H9 (cell line): ENCODE measurements at regions not wholly inside any gene's neighbourhood (a gene's known extent, or its start where the extent isn't known, plus 50 kb on each side); places are given as distances from the start of the nearest gene placed in this dataset.

Experiments
- DNase-seq: peaks from one replicate; pipeline ENCODE4 v3.0.0-alpha.2; 2017
- H2AFZ ChIP-seq: one replicate; pipeline ENCODE4 v1.6.1; 2013; ENCODE audit warnings: mild to moderate bottlenecking, low read length, control low read depth, moderate library complexity
- H2AK5ac ChIP-seq: 2 replicates; pipeline ENCODE4 v1.6.1; 2013; ENCODE audit warnings: low read length, control low read depth, mixed read lengths; ENCODE audit not compliant: insufficient read length
- H2BK120ac ChIP-seq: one replicate; pipeline ENCODE4 v1.6.1; 2013; ENCODE audit warnings: low read depth, mild to moderate bottlenecking, low read length, control low read depth, inconsistent platforms; ENCODE audit not compliant: poor library complexity, severe bottlenecking
- H2BK12ac ChIP-seq: 2 replicates; pipeline ENCODE4 v1.6.1; 2013; ENCODE audit warnings: low read length, control low read depth, mixed read lengths, low read depth; ENCODE audit not compliant: insufficient read length
- H2BK15ac ChIP-seq: 2 replicates; pipeline ENCODE4 v1.6.1; 2013; ENCODE audit warnings: low read depth, low read length, control low read depth
- H2BK20ac ChIP-seq: one replicate; pipeline ENCODE4 v1.6.1; 2013; ENCODE audit warnings: low read depth, mild to moderate bottlenecking, low read length, control low read depth, inconsistent platforms; ENCODE audit not compliant: poor library complexity, severe bottlenecking
- H2BK5ac ChIP-seq: 2 replicates; pipeline ENCODE4 v1.6.1; 2013; ENCODE audit warnings: low read length, control low read depth, mixed read lengths; ENCODE audit not compliant: insufficient read length
- H3K14ac ChIP-seq: 2 replicates; pipeline ENCODE4 v1.6.1; 2013; ENCODE audit warnings: low read length, control low read depth; ENCODE audit not compliant: insufficient read depth
- H3K18ac ChIP-seq: 2 replicates; pipeline ENCODE4 v1.6.1; 2013; ENCODE audit warnings: low read depth, mild to moderate bottlenecking, mixed read lengths, low read length, control low read depth; ENCODE audit not compliant: insufficient read length
- H3K23ac ChIP-seq: 2 replicates; pipeline ENCODE4 v1.6.1; 2013; ENCODE audit warnings: low read length, control low read depth, mixed read lengths, low read depth; ENCODE audit not compliant: insufficient read length
- H3K23me2 ChIP-seq: 2 replicates; pipeline ENCODE4 v1.6.1; 2013; ENCODE audit warnings: low read depth, mild to moderate bottlenecking, mixed read lengths, low read length, control low read depth; ENCODE audit not compliant: insufficient read length, poor library complexity, severe bottlenecking
- H3K27ac ChIP-seq: 2 replicates; pipeline ENCODE4 v1.5.1; 2013; ENCODE audit warnings: low read length, control low read depth, mixed read lengths, low read depth; ENCODE audit not compliant: insufficient read length
- H3K27me3 ChIP-seq: 2 replicates; pipeline ENCODE4 v1.6.1; 2013; ENCODE audit warnings: low read length, control low read depth, inconsistent platforms; ENCODE audit not compliant: insufficient read depth
- H3K4ac ChIP-seq: 2 replicates; pipeline ENCODE4 v1.6.1; 2013; ENCODE audit warnings: low read depth, mild to moderate bottlenecking, control low read depth, inconsistent platforms, low read length, moderate library complexity
- H3K4me1 ChIP-seq: 2 replicates; pipeline ENCODE4 v1.6.1; 2013; ENCODE audit warnings: low read length, control low read depth, inconsistent platforms; ENCODE audit not compliant: insufficient read depth
- H3K4me2 ChIP-seq: 2 replicates; pipeline ENCODE4 v1.6.1; 2013; ENCODE audit warnings: low read length, control low read depth, mixed read lengths; ENCODE audit not compliant: insufficient read length, insufficient read depth
- H3K56ac ChIP-seq: 2 replicates; pipeline ENCODE4 v1.6.1; 2013; ENCODE audit warnings: low read depth, mild to moderate bottlenecking, mixed read lengths, low read length, control low read depth; ENCODE audit not compliant: insufficient read length
- H3K79me1 ChIP-seq: 2 replicates; pipeline ENCODE4 v1.6.1; 2013; ENCODE audit warnings: low read depth, mild to moderate bottlenecking, moderate library complexity, low read length, control low read depth, inconsistent platforms; ENCODE audit not compliant: insufficient read depth, poor library complexity, severe bottlenecking
- H3K79me2 ChIP-seq: 2 replicates; pipeline ENCODE4 v1.6.1; 2013; ENCODE audit warnings: low read length, control low read depth, inconsistent platforms; ENCODE audit not compliant: insufficient read depth
- H3K9ac ChIP-seq: 2 replicates; pipeline ENCODE4 v1.6.1; 2013; ENCODE audit warnings: low read length, control low read depth, mixed read lengths; ENCODE audit not compliant: insufficient read length; ENCODE audit errors: extremely low read depth
- H3K9me3 ChIP-seq: one replicate; pipeline ENCODE4 v1.6.1; 2013; ENCODE audit warnings: low read depth, low read length, inconsistent platforms; ENCODE audit not compliant: control insufficient read depth
- H3T11ph ChIP-seq: one replicate; pipeline ENCODE4 v1.6.1; 2013; ENCODE audit warnings: mild to moderate bottlenecking, low read length, control low read depth, inconsistent platforms
- H4K20me1 ChIP-seq: one replicate; pipeline ENCODE4 v1.6.1; 2013; ENCODE audit not compliant: control insufficient read depth, insufficient read length, insufficient read depth
- H4K5ac ChIP-seq: 2 replicates; pipeline ENCODE4 v1.6.1; 2013; ENCODE audit warnings: low read depth, mild to moderate bottlenecking, mixed read lengths, low read length, control low read depth; ENCODE audit not compliant: insufficient read length
- H4K8ac ChIP-seq: replicated peaks from 2 replicates; pipeline ENCODE4 v1.6.1; 2013; ENCODE audit warnings: low read length, control low read depth, mixed read lengths, low read depth; ENCODE audit not compliant: insufficient read length
- H4K91ac ChIP-seq: 2 replicates; pipeline ENCODE4 v1.6.1; 2013; ENCODE audit warnings: low read depth, mild to moderate bottlenecking, moderate library complexity, mixed read lengths, low read length, control low read depth; ENCODE audit not compliant: insufficient read length
- H3K27ac Mint-ChIP-seq, 3 experiments: 2 replicates in 2 of 3; 3 replicates in 1 of 3; pipeline ENCODE4 v1.8.0; 2020 to 2021; ENCODE audit warnings: mixed read lengths in 3 of 3, mild to moderate bottlenecking in 1 of 3, moderate library complexity in 1 of 3
- H3K27me3 Mint-ChIP-seq: 2 replicates; pipeline ENCODE4 v1.8.0; 2021; ENCODE audit warnings: low read depth, mild to moderate bottlenecking, moderate library complexity, mixed read lengths
- H3K36me3 Mint-ChIP-seq, 3 experiments: 2 replicates in 2 of 3; 3 replicates in 1 of 3; pipeline ENCODE4 v1.8.0; 2020 to 2021; ENCODE audit warnings: low read depth in 3 of 3, mixed read lengths in 3 of 3; ENCODE audit not compliant: insufficient read depth in 1 of 3
- H3K4me1 Mint-ChIP-seq, 2 experiments: 2 replicates each; pipeline ENCODE4 v1.8.0; 2020; ENCODE audit warnings: mixed read lengths in 2 of 2
- H3K4me3 Mint-ChIP-seq, 2 experiments: 2 replicates in 1 of 2; 3 replicates in 1 of 2; pipeline ENCODE4 v1.8.0; 2020 to 2021; ENCODE audit warnings: mild to moderate bottlenecking in 2 of 2, mixed read lengths in 2 of 2, moderate library complexity in 1 of 2
- H3K9me3 Mint-ChIP-seq, 2 experiments: 2 replicates in 1 of 2; 3 replicates in 1 of 2; pipeline ENCODE4 v1.8.0; 2020; ENCODE audit warnings: mild to moderate bottlenecking in 2 of 2, mixed read lengths in 2 of 2, moderate library complexity in 1 of 2
- TF ChIP-seq, protein P1 (sequence below): fragments of 200-600 bp; sonication (generic); conservative IDR thresholded peaks from 3 replicates; pipeline ENCODE4 v1.8.0; 2021; ENCODE audit warnings: antibody characterized with exemption, mild to moderate bottlenecking

DNA sequence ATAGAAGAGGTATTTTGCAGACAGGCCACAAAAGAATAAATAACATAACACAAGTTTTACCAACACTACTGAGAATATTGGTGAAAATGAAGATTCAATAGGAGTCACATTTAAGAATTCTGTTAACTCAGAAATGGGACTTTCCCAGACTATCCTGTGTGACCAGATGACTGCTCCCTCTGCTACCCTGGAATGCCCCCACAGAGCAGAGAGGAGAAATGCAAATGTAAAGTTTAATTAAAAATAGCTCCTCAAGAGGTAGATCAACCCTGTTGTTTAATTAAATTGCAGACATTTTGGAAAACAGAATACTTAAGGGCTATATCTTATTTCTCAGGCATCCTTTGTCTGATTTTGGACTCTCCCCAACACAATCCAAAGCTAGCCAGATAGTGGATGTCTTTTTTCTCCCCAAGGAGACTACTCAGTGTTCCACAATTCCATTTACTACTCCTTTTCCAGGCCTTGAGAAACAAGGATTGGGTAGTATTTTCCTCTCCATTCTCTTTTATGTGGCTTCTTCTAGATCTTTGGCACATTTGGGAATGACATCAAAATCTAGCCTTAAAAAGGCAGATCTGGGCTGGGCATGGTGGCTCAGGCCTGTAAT is 104.7 kb upstream of the TSC22D1 start:
- no peaks in the 10 kb centered on the region for H3K79me2 ChIP-seq
- no peak overlapping the region for H2BK20ac ChIP-seq
- H3T11ph ChIP-seq = no peak overlapping the region
- H3K27ac Mint-ChIP-seq = no peak overlapping the region
- H3K4me2 ChIP-seq = no peak overlapping the region
- TF ChIP-seq, protein P1, sequence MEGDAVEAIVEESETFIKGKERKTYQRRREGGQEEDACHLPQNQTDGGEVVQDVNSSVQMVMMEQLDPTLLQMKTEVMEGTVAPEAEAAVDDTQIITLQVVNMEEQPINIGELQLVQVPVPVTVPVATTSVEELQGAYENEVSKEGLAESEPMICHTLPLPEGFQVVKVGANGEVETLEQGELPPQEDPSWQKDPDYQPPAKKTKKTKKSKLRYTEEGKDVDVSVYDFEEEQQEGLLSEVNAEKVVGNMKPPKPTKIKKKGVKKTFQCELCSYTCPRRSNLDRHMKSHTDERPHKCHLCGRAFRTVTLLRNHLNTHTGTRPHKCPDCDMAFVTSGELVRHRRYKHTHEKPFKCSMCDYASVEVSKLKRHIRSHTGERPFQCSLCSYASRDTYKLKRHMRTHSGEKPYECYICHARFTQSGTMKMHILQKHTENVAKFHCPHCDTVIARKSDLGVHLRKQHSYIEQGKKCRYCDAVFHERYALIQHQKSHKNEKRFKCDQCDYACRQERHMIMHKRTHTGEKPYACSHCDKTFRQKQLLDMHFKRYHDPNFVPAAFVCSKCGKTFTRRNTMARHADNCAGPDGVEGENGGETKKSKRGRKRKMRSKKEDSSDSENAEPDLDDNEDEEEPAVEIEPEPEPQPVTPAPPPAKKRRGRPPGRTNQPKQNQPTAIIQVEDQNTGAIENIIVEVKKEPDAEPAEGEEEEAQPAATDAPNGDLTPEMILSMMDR = no peak
- no peaks in the 10 kb centered on the region for H3K4me1 ChIP-seq
- peaks cover 5% of the 10 kb centered on the region in 2 experiments; a peak in 3 of 4 replicates for H3K4me1 Mint-ChIP-seq
- no peak overlapping the region for H3K18ac ChIP-seq
- H2BK15ac ChIP-seq = no peak overlapping the region
- no peak overlapping the region for H2BK120ac ChIP-seq
- no peaks in the 10 kb centered on the region for H3K9me3 ChIP-seq
- H3K23me2 ChIP-seq = no peaks in the 10 kb centered on the region
- H2AFZ ChIP-seq = no peak overlapping the region
- no peak overlapping the region for H3K4me3 Mint-ChIP-seq
- no peak overlapping the region for H2BK5ac ChIP-seq
- H4K91ac ChIP-seq = no peak overlapping the region
- H4K8ac ChIP-seq = no peak overlapping the region
- no peak overlapping the region for H3K14ac ChIP-seq
- no peak overlapping the region for H2BK12ac ChIP-seq
- H3K79me1 ChIP-seq = no peaks in the 10 kb centered on the region
- no peak overlapping the region for H3K4ac ChIP-seq
- no peaks in the 10 kb centered on the region for H3K27me3 Mint-ChIP-seq
- no peak overlapping the region for H3K27ac ChIP-seq
- H3K9ac ChIP-seq = no peak overlapping the region
- H4K5ac ChIP-seq = no peak overlapping the region
- DNase-seq = no peak
- H2AK5ac ChIP-seq = no peak overlapping the region
- no peaks in the 10 kb centered on the region for H4K20me1 ChIP-seq
- no peak overlapping the region for H3K56ac ChIP-seq
- H3K9me3 Mint-ChIP-seq = peaks cover 31 to 32% of the 10 kb centered on the region in 2 experiments
- H3K36me3 Mint-ChIP-seq = peaks cover 4 to 36% (median 12%) of the 10 kb centered on the region in 3 experiments; a peak in 6 of 7 replicates
- H3K27me3 ChIP-seq = no peaks in the 10 kb centered on the region
- H3K23ac ChIP-seq = no peak overlapping the region
